Lower leg skin (tissue), 4 donors: ENCODE measurements at regions not wholly inside any gene's neighbourhood (a gene's known extent, or its start where the extent isn't known, plus 50 kb on each side); places are given as distances from the start of the nearest gene placed in this dataset.
"Not testable (repeated sequence)": the region's sequence is repeated elsewhere in the genome, so short reads cannot be mapped to it uniquely, and the experiment has no call there.

Experiments
- DNase-seq, 2 donors: peaks; one replicate each; pipeline ENCODE4 v3.0.0-alpha.2; 2019; ENCODE audit warnings: low spot score in 2 of 2
- H3K4me3 ChIP-seq: fragments of 200-600 bp; sonication (generic); 2 replicates; pipeline ENCODE4 v1.5.1; 2017; ENCODE audit warnings: mild to moderate bottlenecking, low read depth; ENCODE audit not compliant: poor library complexity, severe bottlenecking
- POLR2A ChIP-seq, 2 donors: fragments of 450-650 bp; IDR thresholded peaks; one replicate each; pipeline ENCODE4 v1.6.1; 2016 to 2017; ENCODE audit warnings: antibody characterized with exemption in 2 of 2, mild to moderate bottlenecking in 1 of 2, moderate library complexity in 1 of 2
- WGBS, 2 donors: methylation state at CpG; one replicate each; pipeline ENCODE4 v1.1.5; 2018; 5-methylcytosine and 5-hydroxymethylcytosine counted together
- intact Hi-C: fragments of 100-400 bp; cut with DNase I; formaldehyde crosslinking; loops from one replicate; pipeline ENCODE4 v1.15.0; 2023; ENCODE audit warnings: low total_unique reads
- TF ChIP-seq, protein P1 (sequence below), 3 donors: fragments of 450-650 bp; IDR thresholded peaks; one replicate each; pipeline ENCODE4 v1.5.1; 2016; ENCODE audit warnings: antibody characterized with exemption in 3 of 3, mild to moderate bottlenecking in 3 of 3, moderate library complexity in 2 of 3

DNA sequence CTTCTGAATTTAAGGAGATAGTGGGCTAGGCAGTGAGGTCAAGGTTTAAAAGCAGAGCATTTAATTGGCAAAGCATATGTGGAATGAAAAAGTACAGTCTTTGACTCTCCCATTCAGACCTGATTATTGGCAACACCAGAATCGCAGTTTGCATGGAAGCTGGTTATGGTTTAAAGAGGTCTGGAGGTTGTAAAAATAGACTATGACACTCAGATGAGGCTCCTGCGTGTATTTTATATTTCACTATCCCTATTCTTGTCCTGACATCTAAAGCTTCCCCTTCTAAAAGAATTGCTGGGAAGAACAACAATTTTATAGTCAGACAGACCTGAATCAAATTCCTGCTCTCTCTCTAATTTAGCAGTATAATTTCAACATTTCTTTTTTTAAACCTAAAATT, 302.9 kb downstream of the PCDH7 start:
- DNase-seq = no peak
- intact Hi-C loops = no loop called here
- H3K4me3 ChIP-seq = no peak overlapping the region
- TF ChIP-seq, protein P1, sequence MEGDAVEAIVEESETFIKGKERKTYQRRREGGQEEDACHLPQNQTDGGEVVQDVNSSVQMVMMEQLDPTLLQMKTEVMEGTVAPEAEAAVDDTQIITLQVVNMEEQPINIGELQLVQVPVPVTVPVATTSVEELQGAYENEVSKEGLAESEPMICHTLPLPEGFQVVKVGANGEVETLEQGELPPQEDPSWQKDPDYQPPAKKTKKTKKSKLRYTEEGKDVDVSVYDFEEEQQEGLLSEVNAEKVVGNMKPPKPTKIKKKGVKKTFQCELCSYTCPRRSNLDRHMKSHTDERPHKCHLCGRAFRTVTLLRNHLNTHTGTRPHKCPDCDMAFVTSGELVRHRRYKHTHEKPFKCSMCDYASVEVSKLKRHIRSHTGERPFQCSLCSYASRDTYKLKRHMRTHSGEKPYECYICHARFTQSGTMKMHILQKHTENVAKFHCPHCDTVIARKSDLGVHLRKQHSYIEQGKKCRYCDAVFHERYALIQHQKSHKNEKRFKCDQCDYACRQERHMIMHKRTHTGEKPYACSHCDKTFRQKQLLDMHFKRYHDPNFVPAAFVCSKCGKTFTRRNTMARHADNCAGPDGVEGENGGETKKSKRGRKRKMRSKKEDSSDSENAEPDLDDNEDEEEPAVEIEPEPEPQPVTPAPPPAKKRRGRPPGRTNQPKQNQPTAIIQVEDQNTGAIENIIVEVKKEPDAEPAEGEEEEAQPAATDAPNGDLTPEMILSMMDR (IDR thresholded peaks at IDR 0.05) = no peak
- no peak for TF ChIP-seq POLR2A (IDR thresholded peaks at IDR 0.05)
- 53 to 56% methylated on average over 2 of the region's 2 CpGs for WGBS, 2 donors

DNA sequence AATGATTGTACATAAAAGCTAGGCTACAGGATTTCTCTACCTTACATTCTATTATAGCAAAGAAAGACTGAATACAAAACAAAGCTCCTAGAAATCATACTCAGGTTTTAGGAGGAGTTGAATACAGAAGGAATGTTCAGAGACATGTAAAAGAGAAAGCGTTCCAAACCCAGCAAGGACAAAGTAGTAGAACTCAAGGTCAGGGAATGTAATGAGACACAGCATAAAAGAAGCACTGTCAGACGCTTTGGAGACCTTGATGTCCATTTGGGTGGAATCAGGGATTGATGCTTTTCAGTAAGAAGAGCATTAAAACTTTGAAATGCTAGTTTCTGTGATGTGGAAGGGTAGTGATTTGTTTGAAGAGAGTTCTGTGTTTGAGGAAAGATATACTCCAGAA, 303.6 kb downstream of the PCDH7 start:
- intact Hi-C loops = no loop called here
- no peak for DNase-seq
- no peak overlapping the region for H3K4me3 ChIP-seq
- WGBS, 2 donors = 45 to 66% methylated on average over 2 of the region's 2 CpGs
- TF ChIP-seq, protein P1 (IDR thresholded peaks at IDR 0.05) = no peak

DNA sequence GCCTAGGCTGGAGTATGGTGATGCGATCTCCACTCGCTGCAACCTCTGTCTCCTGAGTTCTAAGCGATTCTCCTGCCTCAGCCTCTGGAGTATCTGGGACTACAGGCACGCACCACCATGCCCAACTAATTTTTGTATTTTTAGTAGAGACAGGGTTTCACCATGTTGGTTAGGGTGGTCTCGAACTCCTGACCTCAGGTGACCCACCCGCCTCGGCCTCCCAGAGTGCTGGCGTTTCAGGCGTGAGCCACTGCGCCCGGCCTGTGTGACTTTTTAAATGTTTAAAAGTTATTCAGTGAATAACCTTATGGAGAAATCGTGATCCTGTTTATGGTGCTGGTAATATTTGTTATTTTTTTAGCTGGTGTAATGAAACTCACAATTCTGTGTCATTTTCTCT, 304.6 kb downstream of the PCDH7 start:
- DNase-seq, intact Hi-C loops, H3K4me3 ChIP-seq: not testable (repeated sequence)
- WGBS, 2 donors = 90 to 97% methylated on average over 12 of the region's 12 CpGs

DNA sequence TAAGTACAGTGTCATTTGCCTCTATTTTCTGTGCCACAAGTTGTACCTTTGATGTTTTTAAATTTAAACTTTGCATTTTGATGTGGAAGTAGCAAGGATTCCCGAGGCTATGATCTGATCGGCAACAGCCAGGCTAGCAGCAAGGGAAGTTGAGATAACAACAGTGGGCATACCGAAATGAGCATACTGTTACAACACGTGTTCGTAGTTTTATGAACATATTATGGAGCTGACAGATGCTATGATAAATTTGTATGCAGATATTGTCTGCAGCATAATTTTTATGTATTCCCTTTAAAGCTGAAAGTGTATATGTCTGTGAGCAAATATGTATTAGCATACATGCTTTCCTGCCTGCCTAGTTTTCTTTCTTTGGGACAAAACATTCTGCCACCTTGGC, 306.1 kb downstream of the PCDH7 start:
- TF ChIP-seq, protein P1 (IDR thresholded peaks at IDR 0.05) = no peak
- no peak for TF ChIP-seq POLR2A (IDR thresholded peaks at IDR 0.05)
- 66 to 70% methylated on average over 5 of the region's 5 CpGs for WGBS, 2 donors
- intact Hi-C loops = no loop called here
- no peak overlapping the region for H3K4me3 ChIP-seq
- DNase-seq = no peak

DNA sequence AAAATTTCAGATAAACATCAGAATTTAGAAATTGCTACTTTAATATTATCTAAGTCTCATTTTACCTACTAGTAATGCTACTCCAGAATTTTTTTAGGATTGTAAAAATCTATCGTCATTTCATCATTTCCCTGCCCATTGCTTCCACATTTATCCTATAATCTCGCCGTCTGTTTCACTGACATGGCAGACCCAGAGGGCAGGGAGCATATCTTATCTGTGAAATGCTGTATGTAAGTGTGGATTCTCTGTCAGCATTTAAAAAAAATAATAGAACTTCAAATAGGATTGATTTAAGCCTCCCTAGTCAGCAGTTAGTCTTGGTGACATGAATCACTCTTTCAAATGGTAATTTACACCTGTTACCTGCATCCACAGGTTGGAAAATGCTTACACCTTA, 314.4 kb downstream of the PCDH7 start:
- H3K4me3 ChIP-seq = no peak overlapping the region
- no peak for TF ChIP-seq POLR2A (IDR thresholded peaks at IDR 0.05)
- TF ChIP-seq, protein P1 (IDR thresholded peaks at IDR 0.05) = no peak
- 68 to 73% methylated on average over 3 of the region's 3 CpGs for WGBS, 2 donors
- intact Hi-C loops = no loop called here
- DNase-seq = no peak

DNA sequence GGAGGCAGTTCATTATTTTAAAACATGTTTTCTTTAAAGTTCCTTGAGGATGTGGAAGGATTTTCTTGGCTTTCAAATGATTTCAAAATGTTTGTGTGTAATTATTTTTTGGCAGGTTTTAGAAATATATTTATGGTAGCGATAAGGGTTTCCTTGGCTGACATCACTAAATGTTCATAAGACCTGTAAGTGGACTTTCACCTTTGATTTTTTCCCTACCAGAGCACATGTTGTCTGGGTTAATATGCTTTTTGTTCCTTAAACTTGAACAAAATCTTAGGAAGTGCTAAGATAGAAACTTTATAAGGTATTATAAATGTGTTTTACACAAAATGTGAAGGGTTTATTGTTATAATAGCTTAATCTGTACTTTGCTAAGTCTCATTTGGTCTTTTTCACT, 315.6 kb downstream of the PCDH7 start:
- intact Hi-C loops = no loop called here
- DNase-seq = no peak
- TF ChIP-seq POLR2A (IDR thresholded peaks at IDR 0.05) = no peak
- TF ChIP-seq, protein P1 (IDR thresholded peaks at IDR 0.05) = no peak
- 91 to 95% methylated on average over 1 of the region's 1 CpG for WGBS, 2 donors
- H3K4me3 ChIP-seq = no peak overlapping the region
